GM12874 (cell line): ENCODE measurements at regions not wholly inside any gene's neighbourhood (a gene's known extent, or its start where the extent isn't known, plus 50 kb on each side); places are given as distances from the start of the nearest gene placed in this dataset.

Experiments
- TF ChIP-seq, protein P1 (sequence below): IDR thresholded peaks from 2 replicates; pipeline ENCODE4 v1.5.1; 2011; ENCODE audit warnings: low read depth, mild to moderate bottlenecking, control low read depth, low read length, moderate library complexity; ENCODE audit not compliant: insufficient read depth

DNA sequence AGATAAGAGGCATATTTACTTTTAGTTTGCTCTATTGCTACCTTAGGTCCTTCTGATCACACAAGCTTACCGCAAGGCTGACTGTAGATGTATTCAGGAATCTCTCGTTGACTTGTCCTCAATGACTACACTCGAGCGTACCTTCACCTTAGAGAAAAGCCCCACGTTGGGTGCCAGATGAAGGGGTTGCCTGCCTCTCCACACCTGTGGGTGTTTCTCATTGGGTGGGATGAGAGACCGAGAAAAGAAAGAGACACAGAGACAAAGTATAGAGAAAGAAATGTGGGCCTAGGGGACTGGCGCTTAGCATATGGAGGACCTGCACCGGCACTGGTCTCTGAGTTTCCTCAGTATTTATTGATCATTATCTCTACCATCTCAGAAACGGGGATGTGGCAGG is 51.8 kb downstream of the ASCL4 start:
- TF ChIP-seq, protein P1, sequence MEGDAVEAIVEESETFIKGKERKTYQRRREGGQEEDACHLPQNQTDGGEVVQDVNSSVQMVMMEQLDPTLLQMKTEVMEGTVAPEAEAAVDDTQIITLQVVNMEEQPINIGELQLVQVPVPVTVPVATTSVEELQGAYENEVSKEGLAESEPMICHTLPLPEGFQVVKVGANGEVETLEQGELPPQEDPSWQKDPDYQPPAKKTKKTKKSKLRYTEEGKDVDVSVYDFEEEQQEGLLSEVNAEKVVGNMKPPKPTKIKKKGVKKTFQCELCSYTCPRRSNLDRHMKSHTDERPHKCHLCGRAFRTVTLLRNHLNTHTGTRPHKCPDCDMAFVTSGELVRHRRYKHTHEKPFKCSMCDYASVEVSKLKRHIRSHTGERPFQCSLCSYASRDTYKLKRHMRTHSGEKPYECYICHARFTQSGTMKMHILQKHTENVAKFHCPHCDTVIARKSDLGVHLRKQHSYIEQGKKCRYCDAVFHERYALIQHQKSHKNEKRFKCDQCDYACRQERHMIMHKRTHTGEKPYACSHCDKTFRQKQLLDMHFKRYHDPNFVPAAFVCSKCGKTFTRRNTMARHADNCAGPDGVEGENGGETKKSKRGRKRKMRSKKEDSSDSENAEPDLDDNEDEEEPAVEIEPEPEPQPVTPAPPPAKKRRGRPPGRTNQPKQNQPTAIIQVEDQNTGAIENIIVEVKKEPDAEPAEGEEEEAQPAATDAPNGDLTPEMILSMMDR, result no peak

DNA sequence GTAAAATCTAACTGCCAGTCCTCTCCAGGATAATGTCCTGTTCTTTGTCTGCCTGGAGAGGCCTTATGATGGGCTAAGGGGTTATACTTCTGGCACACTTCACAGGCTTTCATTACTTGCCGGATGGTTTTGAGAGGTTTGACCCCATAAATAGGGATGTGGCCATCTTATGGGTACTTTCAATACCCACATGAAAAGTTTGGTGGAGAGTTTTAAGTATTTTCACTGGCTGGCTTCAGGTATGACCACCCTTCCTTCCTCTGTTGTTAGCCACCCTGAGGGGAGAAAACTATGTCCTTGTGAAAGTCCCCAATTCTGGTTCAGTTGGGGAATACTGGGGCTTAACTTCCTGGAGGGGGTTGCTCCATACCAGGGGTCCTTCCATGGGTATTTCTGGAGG is 54.8 kb downstream of the ASCL4 start:
- TF ChIP-seq, protein P1, result no peak

DNA sequence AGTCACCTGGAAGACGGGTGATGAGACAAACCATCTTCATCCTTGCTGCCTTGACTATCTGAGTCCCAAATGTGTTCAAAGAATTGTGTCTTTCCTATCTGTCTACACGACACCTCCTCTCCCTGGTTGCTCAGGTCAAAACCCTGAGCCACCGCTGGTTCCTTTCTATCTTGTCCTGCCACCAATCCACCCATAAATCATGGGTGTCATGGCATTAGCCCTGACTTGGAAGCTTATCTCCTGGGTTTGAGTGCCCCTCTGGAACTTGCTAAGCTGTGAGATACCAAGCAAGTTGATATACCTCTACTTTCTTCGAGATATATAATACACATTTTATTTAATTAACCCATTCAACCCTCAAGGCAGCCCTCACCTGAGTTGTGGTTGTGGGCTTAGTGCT is 57.9 kb downstream of the ASCL4 start:
- TF ChIP-seq, protein P1, result no peak

DNA sequence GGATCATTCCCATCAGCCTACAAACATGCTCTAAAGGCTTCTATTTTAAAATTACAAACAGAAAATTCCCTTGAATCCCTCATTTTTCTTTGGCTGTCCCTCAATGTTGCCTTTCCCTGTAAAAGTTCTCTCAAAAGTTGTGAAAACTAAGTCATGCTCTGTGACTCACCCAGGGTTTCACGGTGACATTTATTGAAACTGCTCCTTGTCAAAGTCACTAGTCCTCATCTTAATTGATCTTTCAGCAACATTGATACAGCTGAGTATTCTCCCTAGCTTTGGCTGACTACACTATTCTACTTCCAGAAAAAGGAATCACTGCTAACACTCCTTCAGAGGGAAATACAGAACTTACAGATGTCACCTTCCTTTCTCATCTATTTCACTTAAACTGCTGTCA is 65.7 kb downstream of the ASCL4 start:
- TF ChIP-seq, protein P1, result no peak

DNA sequence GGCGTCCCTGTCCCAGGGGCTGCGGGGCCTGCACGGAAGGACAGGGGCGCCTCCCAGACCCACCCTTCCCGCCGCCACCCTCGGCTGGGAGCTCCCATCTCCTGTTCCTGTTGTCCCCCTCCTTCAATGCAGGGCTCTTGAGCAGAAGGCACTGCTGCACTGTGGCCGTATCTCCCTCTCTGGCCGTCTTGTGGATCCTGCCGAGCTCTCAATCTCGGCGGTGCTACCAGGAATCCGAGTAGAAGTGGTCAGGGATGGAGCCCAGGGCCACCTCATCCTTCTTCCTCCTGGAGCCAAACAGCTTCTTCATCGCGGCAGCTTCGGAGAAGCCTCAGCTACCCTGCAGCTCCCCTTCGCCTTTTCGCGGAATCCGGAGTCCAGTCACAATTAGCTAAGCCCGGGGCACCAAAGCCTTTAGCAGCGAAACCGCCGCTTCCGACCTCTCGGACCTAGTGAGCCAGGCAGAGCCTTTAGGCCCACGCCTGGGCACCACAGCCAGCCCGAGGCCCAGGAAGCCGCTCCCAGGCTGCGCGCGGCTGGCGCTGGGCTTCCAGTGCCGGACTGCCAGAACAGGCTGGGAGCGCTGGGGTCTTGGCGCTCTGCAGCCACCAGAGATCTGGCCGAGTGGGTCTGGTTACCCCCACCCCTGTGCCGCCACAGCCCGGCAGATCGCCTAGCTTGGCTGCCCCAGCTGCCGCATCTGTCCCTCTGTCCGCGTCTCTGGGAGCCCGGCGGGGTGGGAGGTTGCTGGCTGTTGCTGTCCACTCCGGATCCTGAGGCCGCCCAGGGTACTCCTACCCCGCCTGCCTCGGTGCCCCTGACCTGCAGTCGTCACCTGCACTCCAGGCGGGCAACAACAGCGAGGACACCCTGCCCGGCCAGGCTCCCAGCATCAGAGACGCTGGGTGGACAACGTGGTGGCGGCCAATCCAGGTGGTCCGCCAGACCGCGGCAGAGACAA is 69.1 kb downstream of the ASCL4 start:
- TF ChIP-seq, protein P1, result no peak

DNA sequence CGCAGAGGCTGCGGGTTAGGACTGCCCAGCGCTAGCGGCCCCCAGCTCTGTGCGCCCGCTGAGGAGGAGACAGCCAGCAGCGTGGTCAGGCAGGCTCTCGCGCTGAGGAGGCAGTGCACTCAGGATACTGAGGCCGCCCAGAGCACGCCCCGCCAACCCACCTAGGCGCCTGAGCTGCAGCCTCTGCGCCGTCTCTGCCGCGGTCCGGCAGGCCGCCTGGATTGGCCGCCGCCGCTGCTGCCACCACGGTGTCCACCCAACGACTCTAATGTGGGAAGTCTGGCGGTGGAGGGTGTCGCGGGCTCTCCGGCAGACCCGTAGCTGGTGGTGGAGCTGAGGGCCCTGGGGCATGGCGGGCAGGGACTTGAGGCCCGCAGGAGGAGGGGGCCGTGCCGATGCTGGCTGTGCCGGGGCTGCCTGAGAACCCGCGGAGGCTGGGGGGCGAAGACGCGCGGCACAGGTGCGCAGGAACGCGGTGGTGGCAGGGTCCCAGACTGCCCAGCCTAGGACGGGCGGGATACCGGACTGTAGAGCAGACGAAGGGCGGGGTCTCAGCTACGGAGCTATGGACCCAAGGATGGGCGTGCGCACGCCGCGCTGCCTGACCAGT is 69.9 kb downstream of the ASCL4 start:
- TF ChIP-seq, protein P1, result no peak

DNA sequence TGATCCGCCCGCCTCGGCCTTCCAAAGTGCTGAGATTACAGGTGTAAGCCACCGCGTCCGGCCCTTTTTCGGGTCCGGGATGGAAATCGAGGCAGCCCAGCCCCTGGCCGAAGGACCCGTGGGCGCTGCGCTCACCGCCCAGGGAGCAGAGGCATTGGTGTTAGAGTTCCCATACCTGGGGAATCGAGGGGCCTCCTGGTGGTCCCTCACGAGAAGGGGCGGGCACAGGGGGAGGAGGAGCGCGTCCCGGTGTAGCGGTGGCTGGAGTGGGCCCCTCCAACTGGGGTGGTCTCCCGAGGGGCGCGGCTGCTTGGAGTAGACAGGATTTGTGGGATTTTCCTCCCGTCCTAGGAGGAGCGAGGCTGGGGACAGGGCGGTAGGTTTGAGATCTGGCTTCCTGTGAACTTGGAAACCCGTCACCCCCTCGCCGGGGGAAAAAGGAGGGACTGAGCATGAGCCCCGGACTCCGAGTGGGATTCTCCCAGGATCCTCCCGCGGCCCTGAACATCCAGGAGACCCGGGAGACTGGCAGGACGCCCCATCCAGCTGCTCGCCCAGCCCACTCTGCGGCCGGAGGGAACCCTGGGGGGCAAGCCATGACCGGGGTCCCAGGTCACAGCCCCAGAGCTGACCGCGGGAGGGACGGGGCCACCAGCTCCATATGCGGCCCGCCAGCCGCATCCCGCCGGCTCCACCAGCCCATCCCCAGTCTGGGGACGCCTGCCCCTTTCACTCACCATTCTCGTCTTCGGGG is 70.9 kb downstream of the ASCL4 start:
- TF ChIP-seq, protein P1, result no peak
